Gastrocnemius medialis (tissue), 4 donors: ENCODE measurements at regions not wholly inside any gene's neighbourhood (a gene's known extent, or its start where the extent isn't known, plus 50 kb on each side); places are given as distances from the start of the nearest gene placed in this dataset.

Experiments
- ATAC-seq, 2 donors: fragments of 150-250 bp; one replicate each; pipeline ENCODE4 v1.9.1; 2016
- DNase-seq, 2 donors: peaks; one replicate each; pipeline ENCODE4 v3.0.0-alpha.2; 2019
- H3K27ac ChIP-seq, 4 donors: fragments of 200-600 bp; sonication (generic); 1 replicate in 1 of 4; 2 replicates in 3 of 4; pipeline ENCODE4 v1.5.1; 2016 to 2018; ENCODE audit warnings: mild to moderate bottlenecking in 2 of 4, moderate library complexity in 1 of 4
- H3K27me3 ChIP-seq, 3 donors: fragments of 200-600 bp; sonication (generic) in 2 of 3; 1 replicate in 1 of 3; 2 replicates in 2 of 3; pipeline versions ENCODE4 v1.5.1 to v1.6.0; 2016 to 2019; ENCODE audit warnings: mild to moderate bottlenecking in 1 of 3, moderate library complexity in 1 of 3
- H3K36me3 ChIP-seq, 2 donors: fragments of 200-600 bp; sonication (generic) in 1 of 2; one replicate each; pipeline ENCODE4 v1.5.1; 2017 to 2018
- H3K4me1 ChIP-seq, 2 donors: fragments of 200-600 bp; sonication (generic) in 1 of 2; one replicate each; pipeline ENCODE4 v1.5.1; 2016 to 2017; ENCODE audit warnings: mild to moderate bottlenecking in 2 of 2
- H3K4me3 ChIP-seq, 4 donors: fragments of 200-600 bp; sonication (generic) in 3 of 4; 1 replicate in 1 of 4; 2 replicates in 3 of 4; pipeline ENCODE4 v1.5.1; 2016 to 2019; ENCODE audit warnings: mild to moderate bottlenecking in 2 of 4
- H3K9me3 ChIP-seq, 3 donors: fragments of 200-600 bp; sonication (generic) in 2 of 3; 1 replicate in 1 of 3; 2 replicates in 2 of 3; pipeline ENCODE4 v1.5.1; 2016 to 2019
- POLR2A ChIP-seq, 2 donors: fragments of 450-650 bp; IDR thresholded peaks; one replicate each; pipeline ENCODE4 v1.6.1; 2017; ENCODE audit warnings: antibody characterized with exemption in 2 of 2, mild to moderate bottlenecking in 2 of 2, moderate library complexity in 2 of 2
- in situ Hi-C, 4 donors: fragments of 200-750 bp; cut with MboI; loops; one replicate each; pipeline versions ENCODE4 v1.15.0 to v1.8.0; 2017; ENCODE audit warnings: low sequenced_read_pairs in 4 of 4
- intact Hi-C: fragments of 100-400 bp; cut with DNase I; formaldehyde crosslinking; loops from one replicate; pipeline ENCODE4 v1.15.1; 2023; ENCODE audit warnings: low total_unique reads
- TF ChIP-seq, protein P1 (sequence below), 5 experiments: fragments of 450-650 bp in 3 of 5; fragments of 200-600 bp in 2 of 5; sonication (generic) in 2 of 5; IDR thresholded peaks in 4 of 5; conservative IDR thresholded peaks in 1 of 5; 1 replicate in 4 of 5; 2 replicates in 1 of 5; pipeline ENCODE4 v1.5.1; 2016 to 2019; ENCODE audit warnings: antibody characterized with exemption in 5 of 5, mild to moderate bottlenecking in 3 of 5, moderate library complexity in 3 of 5

DNA sequence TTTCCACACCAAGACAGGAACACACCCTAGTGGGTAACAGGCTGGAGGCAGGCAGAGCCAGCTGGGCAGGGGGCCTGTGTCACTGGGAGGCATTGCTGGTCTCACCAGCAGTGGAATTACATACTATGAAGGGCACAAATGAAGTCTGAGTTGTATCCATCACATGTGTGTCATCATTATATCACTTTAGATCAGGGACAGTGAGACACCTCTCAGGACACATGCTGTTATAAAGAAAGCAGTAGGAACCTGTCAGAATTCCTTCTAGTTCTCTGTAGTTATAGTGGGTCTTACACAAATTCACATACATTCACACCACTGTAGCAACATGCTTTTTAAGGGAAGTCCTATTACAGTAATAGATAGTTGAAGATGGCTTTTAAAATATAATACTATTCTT, 63.5 kb upstream of the FYN start:
- H3K27me3 ChIP-seq = no peaks in the 10 kb centered on the region
- TF ChIP-seq, protein P1, sequence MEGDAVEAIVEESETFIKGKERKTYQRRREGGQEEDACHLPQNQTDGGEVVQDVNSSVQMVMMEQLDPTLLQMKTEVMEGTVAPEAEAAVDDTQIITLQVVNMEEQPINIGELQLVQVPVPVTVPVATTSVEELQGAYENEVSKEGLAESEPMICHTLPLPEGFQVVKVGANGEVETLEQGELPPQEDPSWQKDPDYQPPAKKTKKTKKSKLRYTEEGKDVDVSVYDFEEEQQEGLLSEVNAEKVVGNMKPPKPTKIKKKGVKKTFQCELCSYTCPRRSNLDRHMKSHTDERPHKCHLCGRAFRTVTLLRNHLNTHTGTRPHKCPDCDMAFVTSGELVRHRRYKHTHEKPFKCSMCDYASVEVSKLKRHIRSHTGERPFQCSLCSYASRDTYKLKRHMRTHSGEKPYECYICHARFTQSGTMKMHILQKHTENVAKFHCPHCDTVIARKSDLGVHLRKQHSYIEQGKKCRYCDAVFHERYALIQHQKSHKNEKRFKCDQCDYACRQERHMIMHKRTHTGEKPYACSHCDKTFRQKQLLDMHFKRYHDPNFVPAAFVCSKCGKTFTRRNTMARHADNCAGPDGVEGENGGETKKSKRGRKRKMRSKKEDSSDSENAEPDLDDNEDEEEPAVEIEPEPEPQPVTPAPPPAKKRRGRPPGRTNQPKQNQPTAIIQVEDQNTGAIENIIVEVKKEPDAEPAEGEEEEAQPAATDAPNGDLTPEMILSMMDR (IDR thresholded peaks at IDR 0.05 in 4 of 5, conservative IDR thresholded peaks at IDR 0.05 in 1 of 5) = no peak
- TF ChIP-seq POLR2A (IDR thresholded peaks at IDR 0.05) = no peak
- in situ Hi-C loops (no loop called here), intact Hi-C loops (no loop called here)
- H3K4me3 ChIP-seq = no peak overlapping the region
- no peak for ATAC-seq
- no peaks in the 10 kb centered on the region for H3K36me3 ChIP-seq
- DNase-seq = no peak
- no peaks in the 10 kb centered on the region for H3K4me1 ChIP-seq
- no peaks in the 10 kb centered on the region for H3K9me3 ChIP-seq
- no peak overlapping the region for H3K27ac ChIP-seq

GRCh38 chr6:111938710-111939109, 65.5 kb upstream of the FYN start:
- no peaks in the 10 kb centered on the region for H3K9me3 ChIP-seq
- H3K27me3 ChIP-seq = no peaks in the 10 kb centered on the region
- in situ Hi-C loops = no loop called here
- no peak for DNase-seq
- intact Hi-C loops = no loop called here
- TF ChIP-seq, protein P1 (IDR thresholded peaks at IDR 0.05 in 4 of 5, conservative IDR thresholded peaks at IDR 0.05 in 1 of 5) = no peak
- no peak for TF ChIP-seq POLR2A (IDR thresholded peaks at IDR 0.05)
- H3K4me1 ChIP-seq = no peaks in the 10 kb centered on the region
- H3K4me3 ChIP-seq = no peak overlapping the region
- H3K27ac ChIP-seq = no peak overlapping the region
- ATAC-seq = no peak
- H3K36me3 ChIP-seq = no peaks in the 10 kb centered on the region

GRCh38 chr6:111939902-111940301, 66.7 kb upstream of the FYN start:
- ATAC-seq (no peak), DNase-seq (no peak)
- no peaks in the 10 kb centered on the region for H3K4me1 ChIP-seq
- H3K36me3 ChIP-seq = no peaks in the 10 kb centered on the region
- intact Hi-C loops (no loop called here), in situ Hi-C loops (no loop called here)
- no peak overlapping the region for H3K4me3 ChIP-seq
- no peaks in the 10 kb centered on the region for H3K9me3 ChIP-seq
- H3K27me3 ChIP-seq = no peaks in the 10 kb centered on the region
- TF ChIP-seq, protein P1 (IDR thresholded peaks at IDR 0.05 in 4 of 5, conservative IDR thresholded peaks at IDR 0.05 in 1 of 5) = no peak
- no peak for TF ChIP-seq POLR2A (IDR thresholded peaks at IDR 0.05)
- no peak overlapping the region for H3K27ac ChIP-seq

GRCh38 chr6:111940801-111941200, 67.5 kb upstream of the FYN start:
- in situ Hi-C loops (no loop called here), intact Hi-C loops (no loop called here)
- Histone ChIP-seq H3K9me3 (no peaks in the 10 kb centered on the region), H3K27ac (no peak overlapping the region), H3K4me1 (no peaks in the 10 kb centered on the region), H3K4me3 (no peak overlapping the region), H3K36me3 (no peaks in the 10 kb centered on the region), H3K27me3 (no peaks in the 10 kb centered on the region)
- ATAC-seq (no peak), DNase-seq (no peak)
- TF ChIP-seq POLR2A (IDR thresholded peaks at IDR 0.05) = no peak
- TF ChIP-seq, protein P1 (IDR thresholded peaks at IDR 0.05 in 4 of 5, conservative IDR thresholded peaks at IDR 0.05 in 1 of 5) = no peak

DNA sequence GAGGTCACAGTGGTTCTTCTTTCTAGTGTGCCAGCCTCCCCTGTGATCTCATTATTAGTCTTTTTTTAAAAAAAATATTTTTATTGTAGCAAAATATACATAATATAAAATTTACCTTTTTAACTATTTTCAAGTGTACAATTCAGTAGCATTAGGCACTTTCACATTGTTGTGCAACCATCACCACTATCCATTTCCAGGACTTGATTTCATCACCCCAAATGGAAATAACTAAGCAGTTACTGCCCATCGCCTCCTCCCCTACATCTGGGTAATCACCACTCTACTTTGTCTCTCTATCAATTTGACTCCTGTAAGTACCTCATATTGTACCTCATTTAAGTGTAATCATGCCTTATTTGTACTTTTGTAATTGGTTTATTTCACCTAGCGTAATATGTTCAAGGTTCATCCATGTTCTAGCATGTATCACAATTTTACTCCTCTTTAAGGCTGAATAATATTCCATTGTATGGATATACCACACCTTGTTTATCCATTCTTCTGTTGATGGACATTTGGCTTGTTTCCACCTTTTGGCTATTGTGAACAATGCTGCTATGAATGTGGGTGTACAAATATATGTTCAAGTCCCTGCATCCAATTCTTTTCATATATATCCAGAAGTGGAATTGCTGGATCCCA, 68.6 kb upstream of the FYN start:
- no peak overlapping the region for H3K27ac ChIP-seq
- DNase-seq (no peak), ATAC-seq (no peak)
- no peaks in the 10 kb centered on the region for H3K27me3 ChIP-seq
- TF ChIP-seq POLR2A (IDR thresholded peaks at IDR 0.05) = no peak
- TF ChIP-seq, protein P1 (IDR thresholded peaks at IDR 0.05 in 4 of 5, conservative IDR thresholded peaks at IDR 0.05 in 1 of 5) = no peak
- H3K4me1 ChIP-seq = no peaks in the 10 kb centered on the region
- no peaks in the 10 kb centered on the region for H3K9me3 ChIP-seq
- no peak overlapping the region for H3K4me3 ChIP-seq
- intact Hi-C loops = no loop called here
- no peaks in the 10 kb centered on the region for H3K36me3 ChIP-seq
- in situ Hi-C loops = no loop called here
